ENCODE measurements at regions not wholly inside any gene's neighbourhood (a gene's known extent, or its start where the extent isn't known, plus 50 kb on each side); places are given as distances from the start of the nearest gene placed in this dataset.

DNA sequence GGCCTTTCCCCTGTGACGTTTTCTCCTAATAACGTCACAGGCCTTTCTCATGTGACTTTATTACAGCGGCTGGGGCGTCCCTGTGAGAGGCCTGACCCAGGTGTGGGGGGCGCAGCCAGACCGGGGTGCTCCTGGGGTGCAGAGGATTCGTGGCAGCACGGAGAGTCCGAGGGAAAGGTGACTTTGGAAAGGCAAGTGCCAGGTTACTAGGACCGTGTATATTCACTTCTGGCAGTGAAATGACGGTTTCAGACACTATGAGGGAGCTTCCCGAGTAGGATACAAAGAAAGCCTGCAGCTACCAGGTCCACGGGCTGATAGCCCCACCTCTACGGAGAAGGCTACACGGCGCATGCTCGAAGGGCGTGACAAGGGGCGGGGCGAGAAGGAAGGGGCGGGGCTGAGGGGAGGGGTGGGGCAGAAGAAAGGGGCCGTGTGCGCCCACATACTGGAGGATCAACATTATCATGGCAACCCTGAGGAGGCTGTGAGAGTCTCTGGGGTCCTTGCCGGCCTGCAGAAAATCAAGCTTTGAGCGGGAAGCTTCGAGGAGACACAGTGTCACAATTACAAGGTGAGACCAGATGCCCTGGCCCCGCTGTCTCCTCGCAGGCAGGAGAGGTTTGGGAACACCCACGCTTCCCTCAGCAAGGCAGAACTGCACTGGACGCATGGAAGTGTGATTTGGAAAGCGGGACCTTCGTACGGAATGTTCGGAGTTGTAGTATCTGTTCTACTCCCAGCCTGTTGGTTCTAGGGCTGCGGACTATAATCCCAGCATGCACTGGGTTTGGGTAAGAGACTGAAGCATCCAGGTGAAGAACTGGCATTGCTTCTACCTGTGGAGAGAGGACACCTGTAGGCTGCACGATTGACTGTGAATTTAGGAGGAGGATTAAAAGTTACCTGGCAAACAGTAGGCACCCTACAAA, 54.4 kb upstream of the ZNF337 start:
- no peaks in the 10 kb centered on the region for H3K36me3 ChIP-seq
- no peaks in the 10 kb centered on the region for H3K4me1 ChIP-seq
- peak overlapping the region; percentile 29 to 50 (median 39) for H3K4me3 ChIP-seq
- no peaks in the 10 kb centered on the region for H3K27me3 ChIP-seq
- H3K27ac ChIP-seq = peak overlapping the region in 1 of 4 donors; percentile 42
- DNase-seq = peak in 2 of 3 donors; percentile 65 to 70
- H3K9me3 ChIP-seq = no peaks in the 10 kb centered on the region
- TF ChIP-seq, protein P1, sequence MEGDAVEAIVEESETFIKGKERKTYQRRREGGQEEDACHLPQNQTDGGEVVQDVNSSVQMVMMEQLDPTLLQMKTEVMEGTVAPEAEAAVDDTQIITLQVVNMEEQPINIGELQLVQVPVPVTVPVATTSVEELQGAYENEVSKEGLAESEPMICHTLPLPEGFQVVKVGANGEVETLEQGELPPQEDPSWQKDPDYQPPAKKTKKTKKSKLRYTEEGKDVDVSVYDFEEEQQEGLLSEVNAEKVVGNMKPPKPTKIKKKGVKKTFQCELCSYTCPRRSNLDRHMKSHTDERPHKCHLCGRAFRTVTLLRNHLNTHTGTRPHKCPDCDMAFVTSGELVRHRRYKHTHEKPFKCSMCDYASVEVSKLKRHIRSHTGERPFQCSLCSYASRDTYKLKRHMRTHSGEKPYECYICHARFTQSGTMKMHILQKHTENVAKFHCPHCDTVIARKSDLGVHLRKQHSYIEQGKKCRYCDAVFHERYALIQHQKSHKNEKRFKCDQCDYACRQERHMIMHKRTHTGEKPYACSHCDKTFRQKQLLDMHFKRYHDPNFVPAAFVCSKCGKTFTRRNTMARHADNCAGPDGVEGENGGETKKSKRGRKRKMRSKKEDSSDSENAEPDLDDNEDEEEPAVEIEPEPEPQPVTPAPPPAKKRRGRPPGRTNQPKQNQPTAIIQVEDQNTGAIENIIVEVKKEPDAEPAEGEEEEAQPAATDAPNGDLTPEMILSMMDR (IDR thresholded peaks at IDR 0.05) = no peak
- TF ChIP-seq POLR2A (IDR thresholded peaks at IDR 0.05) = no peak

DNA sequence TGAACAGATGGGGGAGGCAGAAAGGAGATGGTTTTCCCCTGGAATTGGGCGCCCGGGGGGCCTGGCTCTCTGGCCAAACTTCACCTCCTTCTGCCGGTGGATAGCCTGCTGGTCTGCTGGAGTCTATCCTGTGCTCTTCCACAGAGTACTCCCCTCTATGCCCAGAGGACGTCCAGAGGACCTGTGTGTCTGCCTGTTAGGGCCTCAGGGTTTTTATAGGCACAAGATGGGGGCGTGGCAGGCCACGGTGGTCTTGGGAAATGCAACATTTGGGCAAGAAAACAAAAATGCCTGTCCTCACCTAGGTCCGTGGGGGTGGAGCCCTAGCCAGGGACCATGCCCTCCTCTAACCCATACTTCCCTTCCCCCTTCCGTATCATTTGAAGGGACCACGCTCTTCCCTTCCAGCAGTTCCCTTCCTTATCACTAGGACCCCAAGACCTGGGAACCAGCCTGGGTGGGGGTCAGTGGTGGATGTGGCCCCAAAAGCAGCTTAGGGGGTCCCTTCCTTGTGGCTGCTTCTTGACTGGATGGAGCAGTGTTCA, 53.6 kb upstream of the ZNF337 start:
- no peak overlapping the region for H3K27ac ChIP-seq
- no peaks in the 10 kb centered on the region for H3K9me3 ChIP-seq
- TF ChIP-seq, protein P1 (IDR thresholded peaks at IDR 0.05) = no peak
- no peak for TF ChIP-seq POLR2A (IDR thresholded peaks at IDR 0.05)
- H3K36me3 ChIP-seq = no peaks in the 10 kb centered on the region
- peak overlapping the region; percentile 29 to 50 (median 39) for H3K4me3 ChIP-seq
- no peak for DNase-seq
- H3K27me3 ChIP-seq = no peaks in the 10 kb centered on the region
- H3K4me1 ChIP-seq = no peaks in the 10 kb centered on the region

GRCh38 chr20:25749649-25750048, 53.0 kb upstream of the ZNF337 start:
- Histone ChIP-seq H3K4me3 (no peak overlapping the region), H3K36me3 (no peaks in the 10 kb centered on the region), H3K27ac (no peak overlapping the region), H3K4me1 (no peaks in the 10 kb centered on the region), H3K9me3 (no peaks in the 10 kb centered on the region), H3K27me3 (no peaks in the 10 kb centered on the region)
- DNase-seq = no peak
- TF ChIP-seq POLR2A (IDR thresholded peaks at IDR 0.05) = no peak
- TF ChIP-seq, protein P1 (IDR thresholded peaks at IDR 0.05) = no peak

Small RNA genes in the stretch of these regions (small RNA-seq; reads per million reads assigned to genes)
- 0 reads per million in 2 donors for gene CFTRP1

Data from Peyer's patch (tissue), 4 donors.